PFSK-1 (cell line): ENCODE measurements at regions not wholly inside any gene's neighbourhood (a gene's known extent, or its start where the extent isn't known, plus 50 kb on each side); places are given as distances from the start of the nearest gene placed in this dataset.

Source experiments
- FOXP2 ChIP-seq: optimal IDR thresholded peaks from 2 replicates; pipeline ENCODE3; 2011; ENCODE audit warnings: borderline replicate concordance, control low read depth, inconsistent platforms; ENCODE audit not compliant: insufficient read depth; ENCODE audit errors: extremely low read length, extremely low read depth
- POLR2AphosphoS5 ChIP-seq: IDR thresholded peaks from 2 replicates; pipeline ENCODE4 v1.6.1; 2012; ENCODE audit warnings: low read depth, mild to moderate bottlenecking, control low read depth, low read length, moderate library complexity
- REST ChIP-seq, 2 experiments: IDR thresholded peaks; 2 replicates each; pipeline versions ENCODE4 v1.6.1 to v1.8.0; 2011 to 2012; ENCODE audit warnings: low read depth in 2 of 2, low read length in 2 of 2, control low read depth in 1 of 2, inconsistent platforms in 1 of 2, mild to moderate bottlenecking in 1 of 2, moderate library complexity in 1 of 2; ENCODE audit not compliant: insufficient read depth in 1 of 2
- SIN3A ChIP-seq: IDR thresholded peaks from 2 replicates; pipeline ENCODE4 v1.6.1; 2012; ENCODE audit warnings: mild to moderate bottlenecking, low read length, moderate library complexity, borderline replicate concordance; ENCODE audit not compliant: insufficient read depth
- TAF1 ChIP-seq: IDR thresholded peaks from 2 replicates; pipeline ENCODE4 v1.6.1; 2012; ENCODE audit warnings: low read length, control low read depth, borderline replicate concordance; ENCODE audit not compliant: insufficient read depth

- TF ChIP-seq SIN3A (no peak), REST (IDR thresholded peaks at IDR 0.05; ENCODE audit: insufficient read depth in 1 of 2, low read depth in 2 of 2, low read length in 2 of 2) (no peak), POLR2AphosphoS5 (no peak), TAF1 (no peak), FOXP2 (no peak)
Observed at GRCh38 chr6:139988685-139989084, 614.2 kb upstream of the CITED2 start.

GRCh38 chr6:139987091-139987490, 612.6 kb upstream of the CITED2 start:
- TF ChIP-seq REST (IDR thresholded peaks at IDR 0.05; ENCODE audit: insufficient read depth in 1 of 2, low read depth in 2 of 2, low read length in 2 of 2) (no peak), FOXP2 (no peak), SIN3A (no peak), TAF1 (no peak), POLR2AphosphoS5 (no peak)

- TF ChIP-seq FOXP2: no peak
- no peak for TF ChIP-seq POLR2AphosphoS5
- TF ChIP-seq TAF1: no peak
- TF ChIP-seq REST (IDR thresholded peaks at IDR 0.05; ENCODE audit: insufficient read depth in 1 of 2, low read depth in 2 of 2, low read length in 2 of 2): no peak
- TF ChIP-seq SIN3A: no peak
Observed at GRCh38 chr6:139985236-139985815, 610.9 kb upstream of the CITED2 start.

- TF ChIP-seq REST (IDR thresholded peaks at IDR 0.05; ENCODE audit: insufficient read depth in 1 of 2, low read depth in 2 of 2, low read length in 2 of 2) (peak in 1 of 2 experiments; percentile 73; a peak in 2 of 4 replicates), FOXP2 (no peak)
Observed at GRCh38 chr6:139984317-139984716, 609.9 kb upstream of the CITED2 start.

- no peak for TF ChIP-seq REST (IDR thresholded peaks at IDR 0.05; ENCODE audit: insufficient read depth in 1 of 2, low read depth in 2 of 2, low read length in 2 of 2)
- TF ChIP-seq POLR2AphosphoS5: no peak
- no peak for TF ChIP-seq FOXP2
- TF ChIP-seq TAF1: no peak
- TF ChIP-seq SIN3A: no peak
Observed at GRCh38 chr6:139983555-139984276, 609.3 kb upstream of the CITED2 start.
